ENCODE measurements at regions not wholly inside any gene's neighbourhood (a gene's known extent, or its start where the extent isn't known, plus 50 kb on each side); places are given as distances from the start of the nearest gene placed in this dataset.

- TF ChIP-seq MLLT1 (IDR thresholded peaks at IDR 0.05) (no peak), SKIL (IDR thresholded peaks at IDR 0.05; ENCODE audit: low read depth, poor library complexity, severe bottlenecking) (no peak), NKRF (conservative IDR thresholded peaks at IDR 0.05) (no peak), RAD51 (IDR thresholded peaks at IDR 0.05) (no peak)
Measured at GRCh38 chr2:24412812-24413211, 52.5 kb upstream of the ITSN2 start (continued).

DNA sequence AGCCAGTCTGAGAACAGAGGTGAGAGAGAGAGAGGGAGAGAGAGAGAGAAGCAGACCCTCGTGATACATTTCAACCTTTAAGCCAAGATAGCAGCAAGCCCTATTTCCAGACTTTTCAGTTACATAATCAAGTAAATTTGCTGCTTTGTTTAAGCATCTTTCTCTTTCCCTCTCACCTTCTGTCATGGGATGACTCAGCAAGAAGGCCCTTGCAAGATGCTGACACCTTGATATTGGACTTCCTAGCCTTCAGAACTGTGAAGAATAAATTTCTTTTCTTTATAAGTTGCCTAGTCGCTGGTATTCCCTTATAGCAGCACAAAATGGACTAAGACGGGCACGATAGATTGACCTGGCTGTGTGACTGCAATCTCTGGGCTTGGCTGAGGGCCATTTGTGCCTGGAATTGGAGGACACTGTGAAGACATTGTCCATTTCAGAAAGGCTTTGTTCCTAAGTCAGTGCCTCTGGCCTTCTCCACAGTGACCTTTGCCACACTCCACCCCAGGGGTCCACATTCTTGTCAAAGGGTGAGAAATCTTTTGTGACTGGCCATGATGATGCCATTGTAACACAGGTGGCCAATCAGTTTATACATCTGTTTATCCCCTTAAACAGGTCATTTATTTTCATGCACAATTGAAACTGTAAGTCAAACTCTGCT lies 51.3 kb upstream of the ITSN2 start:
- DNase-seq (ENCODE audit: low read depth, low spot score), result no peak
- no peaks in the 10 kb centered on the region for H3K79me2 ChIP-seq (ENCODE audit: control insufficient read depth, insufficient read depth, low read length)
- WGBS (ENCODE audit: insufficient coverage, insufficient replicate concordance, low lambda C conversion rate, missing lambda C conversion rate), result 58% methylated on average over 4 of the region's 4 CpGs
- ATAC-seq, result no peak
- ChIA-PET SMC1A (ENCODE audit: uncharacterized antibody, unreplicated experiment) (interaction anchor here (0.7 to 3.9 kb wide), 10 partner anchors 11 to 716 kb away, joined by 3 to 55 read pairs (median 5); no protein-coding TSS in a partner anchor), CTCF (interaction anchor here (0.5 to 4.2 kb wide), 15 partner anchors 11 to 784 kb away, joined by 3 to 124 read pairs (median 6); no protein-coding TSS in a partner anchor), RAD21 (ENCODE audit: unreplicated experiment) (interaction anchor here (1.0 to 3.1 kb wide), 6 partner anchors 366 to 717 kb away, joined by 3 to 66 read pairs (median 3); no protein-coding TSS in a partner anchor), POLR2A (no interaction called here)
- H4K20me1 ChIP-seq (ENCODE audit: control insufficient read depth, insufficient read depth), result no peaks in the 10 kb centered on the region
- BruUV-seq (replicated peaks), result no TSS peak
- no peak overlapping the region for H3K4me2 ChIP-seq (ENCODE audit: control insufficient read depth, insufficient read depth)
- no peak overlapping the region for H3K9ac ChIP-seq (ENCODE audit: control insufficient read depth, insufficient read depth, low read length)
- no peak overlapping the region for H3K27ac ChIP-seq (ENCODE audit: control insufficient read depth, insufficient read depth)
- H3K27me3 ChIP-seq (replicated peaks in 1 of 2; ENCODE audit: control insufficient read depth in 2 of 2, insufficient read depth in 2 of 2, low read length in 1 of 2), result no peaks in the 10 kb centered on the region
- H3K4me1 ChIP-seq (ENCODE audit: control insufficient read depth, insufficient read depth, low read length), result no peaks in the 10 kb centered on the region
- in situ Hi-C loops (cut with MboI), result no loop called here
- FAIRE-seq, result no peak
- no peaks in the 10 kb centered on the region for H3K9me3 ChIP-seq (replicated peaks; ENCODE audit: control insufficient read depth, insufficient read depth, low read length)
- H3K36me3 ChIP-seq (ENCODE audit: control insufficient read depth in 2 of 2, insufficient read depth in 2 of 2, low read length in 1 of 2), result no peaks in the 10 kb centered on the region
- no peak overlapping the region for H3K4me3 ChIP-seq
- intact Hi-C loops (cut with micrococcal nuclease; ENCODE audit: unreplicated experiment), result loop anchor here (5.0 kb wide), 1 partner anchor 561 kb away; the partner anchor contains the start of gene DNAJC27
- H2AFZ ChIP-seq (ENCODE audit: control insufficient read depth, low read depth, low read length), result peak overlapping the region; percentile 24
- TF ChIP-seq RB1 (IDR thresholded peaks at IDR 0.05; ENCODE audit: borderline replicate concordance) (no peak), YY1 (IDR thresholded peaks at IDR 0.05; ENCODE audit: low read depth, low read length) (no peak), SP1 (IDR thresholded peaks at IDR 0.05; ENCODE audit: low read depth, low read length) (no peak), CHD1 (IDR thresholded peaks at IDR 0.05; ENCODE audit: low read depth, low read length) (no peak), MXI1 (IDR thresholded peaks at IDR 0.05; ENCODE audit: low read depth, low read length) (no peak), REST (IDR thresholded peaks at IDR 0.05; ENCODE audit: low read depth, low read length) (no peak)
- TF ChIP-seq, protein P1, sequence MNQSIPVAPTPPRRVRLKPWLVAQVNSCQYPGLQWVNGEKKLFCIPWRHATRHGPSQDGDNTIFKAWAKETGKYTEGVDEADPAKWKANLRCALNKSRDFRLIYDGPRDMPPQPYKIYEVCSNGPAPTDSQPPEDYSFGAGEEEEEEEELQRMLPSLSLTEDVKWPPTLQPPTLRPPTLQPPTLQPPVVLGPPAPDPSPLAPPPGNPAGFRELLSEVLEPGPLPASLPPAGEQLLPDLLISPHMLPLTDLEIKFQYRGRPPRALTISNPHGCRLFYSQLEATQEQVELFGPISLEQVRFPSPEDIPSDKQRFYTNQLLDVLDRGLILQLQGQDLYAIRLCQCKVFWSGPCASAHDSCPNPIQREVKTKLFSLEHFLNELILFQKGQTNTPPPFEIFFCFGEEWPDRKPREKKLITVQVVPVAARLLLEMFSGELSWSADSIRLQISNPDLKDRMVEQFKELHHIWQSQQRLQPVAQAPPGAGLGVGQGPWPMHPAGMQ (IDR thresholded peaks at IDR 0.05; ENCODE audit: borderline replicate concordance), result no peak
